Dermis microvascular lymphatic vessel endothelial cell (primary cell): ENCODE measurements at regions not wholly inside any gene's neighbourhood (a gene's known extent, or its start where the extent isn't known, plus 50 kb on each side); places are given as distances from the start of the nearest gene placed in this dataset.

Experiments
- DNase-seq, 2 donors: peaks; one replicate each; pipeline versions ENCODE4 v3.0.0 to v3.0.0-alpha.2; 2010; ENCODE audit warnings: low read depth in 2 of 2

DNA sequence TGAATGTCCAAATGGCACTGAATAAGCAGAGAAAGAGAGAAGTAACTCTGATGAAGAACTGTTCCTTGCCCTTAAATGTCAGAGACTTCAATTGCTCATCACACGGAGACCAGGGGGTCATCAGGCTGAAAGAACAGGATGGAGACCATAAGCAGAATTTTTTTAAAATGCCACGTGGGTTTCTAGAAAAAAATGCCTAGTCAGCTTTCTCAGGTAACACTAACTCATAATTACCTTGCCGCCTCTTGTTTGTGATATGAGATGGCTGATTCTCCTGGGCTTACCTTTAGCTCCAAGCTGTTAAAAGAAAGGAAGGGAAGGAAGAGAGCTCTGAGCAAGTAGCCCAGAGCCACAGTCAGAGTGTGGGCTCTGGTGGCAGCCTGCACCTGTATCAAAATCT is 372.0 kb downstream of the GPAM start:
- no peak for DNase-seq

DNA sequence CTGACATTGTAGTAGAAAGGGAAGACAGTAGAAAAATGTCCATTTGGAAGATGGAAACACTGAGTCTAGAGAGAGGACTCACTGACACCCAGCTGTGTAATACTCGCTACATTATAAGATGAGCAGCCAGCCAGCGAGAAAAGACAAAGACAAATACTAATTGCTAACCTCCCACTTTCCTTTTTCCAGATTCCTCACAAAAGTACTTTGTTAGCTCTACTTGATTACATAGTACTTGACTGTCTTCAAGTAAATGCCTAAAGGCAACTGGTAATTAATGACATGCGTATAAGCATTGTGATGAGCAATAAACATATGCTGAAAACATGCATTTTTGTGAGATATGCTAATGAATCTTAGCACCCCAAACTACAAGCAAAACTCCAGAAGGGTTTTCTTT is 363.1 kb downstream of the GPAM start:
- DNase-seq: no peak

DNA sequence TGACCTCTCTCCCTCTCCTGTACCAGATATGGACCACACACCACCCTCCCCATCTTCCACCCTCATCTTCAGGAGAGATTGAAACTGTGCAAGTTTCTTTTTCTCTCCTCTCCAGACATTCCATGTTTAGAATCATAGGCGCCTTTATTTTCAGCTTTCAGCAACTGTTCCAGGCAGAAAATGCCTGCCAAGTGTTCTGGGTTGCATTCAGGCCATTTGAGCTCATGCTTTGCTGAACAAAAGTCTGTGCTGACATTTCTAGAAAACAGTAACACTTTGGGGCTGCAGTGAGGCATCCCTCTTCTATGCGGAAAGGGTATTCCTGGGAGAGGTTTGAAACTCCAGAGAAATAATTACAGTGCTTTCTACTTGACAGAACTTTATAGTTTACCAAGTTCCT is 361.7 kb downstream of the GPAM start:
- DNase-seq: no peak

DNA sequence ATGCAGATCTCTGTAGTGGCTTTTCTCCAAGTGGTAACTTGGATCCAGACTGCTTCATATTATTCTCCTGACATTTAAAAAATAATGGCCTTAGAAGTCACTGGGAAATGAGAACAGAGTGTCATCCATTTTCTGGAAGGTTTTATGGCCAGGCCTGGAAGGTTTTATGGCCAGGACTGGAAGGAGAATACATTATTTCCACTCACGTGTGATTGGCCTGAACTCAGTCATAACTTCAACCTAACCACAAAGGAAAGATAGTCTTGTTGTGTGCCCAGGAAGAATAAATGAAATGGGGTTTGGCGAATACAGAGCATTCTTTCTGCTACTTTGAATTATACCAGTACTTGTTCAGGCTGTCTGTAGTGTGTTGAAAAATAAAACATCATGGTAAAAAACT is 360.9 kb downstream of the GPAM start:
- DNase-seq: no peak

DNA sequence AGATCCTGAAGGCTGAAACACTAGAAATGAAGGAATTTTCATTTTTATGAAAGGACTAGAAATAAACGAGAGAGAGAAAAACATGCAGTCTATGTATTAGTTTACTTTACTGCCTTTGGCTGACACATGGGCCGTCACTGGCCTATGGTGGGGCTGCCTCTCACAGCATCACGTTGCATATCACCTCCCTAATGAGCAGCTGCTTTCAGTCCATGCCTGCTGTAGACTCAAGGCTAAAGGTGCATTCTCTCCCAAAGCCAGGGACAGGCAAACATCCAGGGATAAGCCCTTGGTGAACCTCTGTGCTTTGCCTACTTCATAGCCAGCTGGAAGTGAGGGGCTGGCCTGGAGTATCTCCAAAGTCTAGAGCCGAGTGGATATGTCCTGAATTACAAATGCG is 359.4 kb downstream of the GPAM start:
- DNase-seq: no peak

DNA sequence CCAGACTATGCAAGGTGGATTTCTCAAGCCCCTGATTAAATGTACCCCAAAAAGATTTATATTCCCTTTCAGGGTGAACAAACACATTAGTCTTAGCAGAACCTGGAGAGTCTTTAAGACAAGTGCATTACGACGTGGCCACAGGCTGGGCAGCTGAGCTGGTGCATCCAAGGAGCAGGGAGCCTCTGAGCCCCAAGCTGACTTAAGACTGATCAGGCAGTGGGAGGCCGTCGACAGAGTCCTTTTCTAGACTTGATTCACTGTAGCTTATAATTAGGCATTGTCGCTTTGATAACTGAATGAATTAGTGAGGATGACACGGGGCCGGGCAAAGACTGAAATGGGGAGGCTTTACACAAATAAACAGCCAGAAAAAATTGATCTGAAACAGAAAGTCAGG is 353.2 kb downstream of the GPAM start:
- DNase-seq: no peak

DNA sequence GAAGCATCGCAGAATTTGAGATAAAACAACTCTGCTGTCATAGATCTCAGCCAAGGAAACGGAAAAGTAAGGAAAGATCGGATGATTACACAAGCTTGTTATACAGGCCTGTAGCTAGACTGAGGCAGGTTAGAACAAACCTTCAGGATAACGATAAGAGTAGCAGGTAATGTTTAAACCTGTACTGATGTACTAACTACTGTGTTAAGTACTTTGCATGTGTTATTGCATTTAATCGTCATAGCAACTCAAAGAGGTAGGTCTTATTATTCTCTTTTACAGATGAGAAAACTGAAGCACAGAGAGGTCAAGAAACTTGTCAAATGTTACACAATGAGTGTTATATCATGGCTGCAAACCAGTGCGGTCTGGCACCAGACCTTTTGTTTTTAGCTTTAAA is 352.5 kb downstream of the GPAM start:
- no peak for DNase-seq

DNA sequence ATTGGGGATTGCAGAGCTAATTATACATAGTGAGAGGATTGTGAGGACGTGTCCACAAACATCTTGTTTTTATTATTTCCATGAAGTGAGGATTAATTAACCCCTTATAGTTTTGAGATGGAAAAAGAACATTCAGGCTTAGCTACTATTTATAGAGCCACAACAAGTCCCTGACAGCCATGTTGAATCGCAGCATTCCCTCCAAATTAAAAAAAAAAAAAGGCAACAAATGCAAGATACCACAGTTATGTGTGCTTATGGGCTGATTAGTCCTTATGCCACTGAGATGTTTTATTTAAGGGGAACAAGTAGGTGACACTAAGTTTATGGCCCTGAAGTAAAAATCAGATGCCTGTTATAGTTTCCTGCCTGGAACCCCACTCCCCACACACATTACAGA is 350.3 kb downstream of the GPAM start:
- DNase-seq: no peak

DNA sequence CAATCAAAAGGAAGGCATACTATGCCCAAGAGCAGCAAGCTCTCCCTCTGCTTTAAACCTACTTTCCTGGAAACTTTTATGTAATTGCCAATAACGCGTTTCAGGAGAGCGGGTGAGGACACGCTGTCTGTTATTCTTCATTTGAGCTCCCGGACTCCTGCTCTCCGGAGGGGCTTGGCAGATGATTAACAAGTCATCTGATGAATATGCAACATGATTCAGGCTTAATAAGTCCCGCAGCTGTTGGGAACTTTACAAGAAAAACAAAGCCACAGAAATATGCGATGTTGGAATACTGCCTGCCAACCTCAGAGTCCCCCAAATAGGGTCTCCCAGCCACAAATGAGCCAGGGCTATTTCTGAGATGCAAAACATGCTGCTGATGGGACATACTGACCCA is 348.0 kb downstream of the GPAM start:
- DNase-seq: no peak

DNA sequence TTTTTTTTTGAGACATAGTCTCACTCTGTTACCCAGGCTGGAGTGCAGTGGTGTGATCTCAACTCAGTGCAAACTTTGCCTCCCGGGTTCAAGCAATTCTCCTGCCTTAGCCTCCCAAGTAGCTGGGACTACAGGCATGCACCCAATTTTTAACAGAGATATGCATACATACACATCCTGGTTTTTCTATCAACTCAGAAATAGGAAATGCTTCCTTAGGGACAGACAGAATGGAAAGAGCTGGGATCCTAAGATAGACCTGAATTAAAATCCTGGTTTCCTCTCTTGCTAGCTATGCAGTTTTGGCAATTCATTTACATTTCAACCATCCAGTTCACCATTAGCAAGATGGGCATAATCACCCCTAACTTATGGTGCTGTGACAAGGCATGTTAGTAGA is 347.5 kb downstream of the GPAM start:
- DNase-seq: no peak

DNA sequence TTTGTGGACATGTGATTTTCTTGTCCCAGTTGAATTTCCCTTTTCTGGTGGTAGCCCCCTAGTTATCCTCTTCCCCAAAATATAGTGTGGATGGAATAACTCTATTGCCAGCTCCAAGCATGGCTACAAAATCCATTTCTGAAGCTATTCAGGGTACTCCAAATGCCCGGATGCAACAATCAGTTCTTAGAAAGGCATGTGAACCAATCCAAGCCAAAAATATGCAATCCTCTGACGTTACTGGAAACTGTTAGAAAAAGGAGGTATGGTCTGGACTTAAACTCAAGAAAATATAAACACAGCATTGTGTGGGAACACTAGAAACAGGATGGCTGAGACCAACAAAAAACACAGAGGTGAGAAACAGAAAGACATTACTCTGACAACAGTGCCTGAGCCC is 347.0 kb downstream of the GPAM start:
- no peak for DNase-seq

DNA sequence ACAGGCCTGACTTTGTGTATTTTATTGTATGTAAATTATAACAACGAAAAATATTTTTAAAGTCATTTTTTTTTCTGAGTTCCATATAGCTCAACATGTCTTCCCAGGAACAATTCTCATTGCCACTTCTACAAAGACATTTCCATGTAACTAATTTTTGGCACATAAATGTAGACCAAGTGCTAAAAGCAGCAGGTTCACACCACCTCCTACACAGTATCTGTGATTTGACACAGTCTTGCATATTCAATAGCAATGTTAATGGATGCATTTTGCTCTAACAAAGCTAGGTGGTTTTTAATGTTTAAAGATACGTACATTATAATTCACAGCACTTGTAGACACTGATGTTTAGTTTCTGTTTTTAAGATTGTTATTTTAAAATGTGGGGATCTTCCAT is 346.5 kb downstream of the GPAM start:
- DNase-seq: no peak

DNA sequence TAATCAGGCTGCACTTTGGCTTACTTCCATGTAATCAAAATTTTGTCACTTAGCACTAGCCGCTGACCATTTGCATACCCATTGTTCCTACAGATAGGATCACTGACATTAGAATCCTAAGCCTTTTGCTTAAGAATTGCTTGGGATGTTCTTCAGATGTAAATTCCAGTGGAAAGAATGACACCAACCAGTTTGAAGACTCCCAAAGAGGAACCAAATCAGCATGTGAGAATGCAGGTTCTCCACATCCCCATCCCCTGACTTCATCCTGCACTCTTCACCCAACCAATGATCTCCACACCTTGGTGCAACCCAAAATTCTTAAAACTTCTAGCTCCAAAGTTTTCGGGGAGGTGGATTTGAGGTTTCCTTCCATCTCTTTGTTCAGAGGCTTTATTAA is 345.6 kb downstream of the GPAM start:
- no peak for DNase-seq

DNA sequence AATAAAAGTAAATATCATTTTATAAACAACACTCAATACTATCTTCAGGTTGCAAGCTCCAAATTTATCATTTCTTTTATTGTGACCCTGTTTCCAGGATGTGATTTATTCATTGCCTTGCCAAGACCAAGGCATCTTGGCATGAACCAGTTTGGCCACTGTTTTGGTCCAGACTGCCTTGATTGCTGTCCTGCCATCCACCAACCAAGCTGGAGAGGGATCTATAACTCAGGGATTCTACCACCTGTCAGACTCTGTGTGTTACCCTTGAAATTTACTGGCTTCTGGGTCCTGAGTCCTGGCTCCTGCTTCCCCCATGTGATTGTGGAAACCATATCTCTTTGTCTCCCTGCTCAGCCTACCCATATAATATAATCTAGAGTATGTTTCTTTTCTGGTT is 343.0 kb downstream of the GPAM start:
- DNase-seq: no peak

DNA sequence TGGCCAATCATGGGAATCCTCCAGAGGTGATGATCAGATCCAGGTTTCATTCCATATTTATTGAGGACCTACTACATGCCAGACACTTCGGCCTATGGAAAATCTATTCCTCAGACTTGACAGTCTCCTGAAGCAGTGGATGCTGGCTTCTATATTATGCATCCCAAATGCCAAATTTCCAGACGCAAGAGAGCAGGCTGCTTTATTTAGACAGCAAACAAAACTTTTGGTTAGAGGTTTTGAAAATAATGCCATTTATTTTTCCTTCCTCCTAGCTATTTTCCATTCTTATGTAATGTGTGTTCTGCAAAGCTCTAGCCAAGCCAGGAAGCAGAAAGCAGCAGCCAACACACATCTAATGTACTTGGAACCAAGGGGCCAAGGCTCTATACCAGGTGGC is 330.8 kb downstream of the GPAM start:
- DNase-seq: no peak

DNA sequence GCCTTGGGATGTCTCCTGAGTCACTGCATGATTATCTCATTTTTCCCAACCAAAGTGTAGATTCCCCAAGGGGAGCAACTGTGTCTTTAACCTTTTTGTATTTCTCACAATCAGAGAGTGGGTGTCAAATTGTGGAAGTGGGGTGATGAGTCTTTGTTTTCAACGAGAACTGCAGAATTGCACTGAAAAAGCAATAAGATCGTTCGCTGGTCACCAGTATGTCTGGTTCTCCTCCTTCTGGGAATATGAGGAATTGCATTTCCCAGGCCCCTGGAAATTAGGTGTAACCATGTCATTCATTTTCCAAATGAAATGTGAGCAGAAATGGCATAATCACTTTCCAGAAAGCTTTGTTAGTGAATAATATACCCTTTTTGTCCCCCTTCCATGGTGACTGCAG is 326.9 kb downstream of the GPAM start:
- DNase-seq: no peak

DNA sequence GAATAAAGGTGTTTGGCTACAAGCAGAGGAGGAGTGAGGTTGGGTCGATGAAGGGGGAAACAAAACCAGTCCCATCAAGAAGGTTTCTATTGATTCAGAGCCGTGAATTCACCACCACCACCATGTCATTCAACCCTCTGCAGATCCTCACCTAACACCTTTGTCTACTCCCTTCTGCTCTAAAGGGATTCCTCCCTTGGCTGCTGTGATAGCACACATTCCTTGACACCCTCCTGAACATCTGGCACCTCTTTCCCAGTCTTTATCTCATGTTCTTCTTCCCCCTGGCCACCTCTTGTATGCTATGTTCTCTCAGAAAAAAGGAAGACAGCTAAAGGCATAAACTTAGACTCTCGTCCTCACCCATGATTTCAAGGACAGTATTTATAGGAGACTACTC is 318.0 kb downstream of the GPAM start:
- DNase-seq: no peak

DNA sequence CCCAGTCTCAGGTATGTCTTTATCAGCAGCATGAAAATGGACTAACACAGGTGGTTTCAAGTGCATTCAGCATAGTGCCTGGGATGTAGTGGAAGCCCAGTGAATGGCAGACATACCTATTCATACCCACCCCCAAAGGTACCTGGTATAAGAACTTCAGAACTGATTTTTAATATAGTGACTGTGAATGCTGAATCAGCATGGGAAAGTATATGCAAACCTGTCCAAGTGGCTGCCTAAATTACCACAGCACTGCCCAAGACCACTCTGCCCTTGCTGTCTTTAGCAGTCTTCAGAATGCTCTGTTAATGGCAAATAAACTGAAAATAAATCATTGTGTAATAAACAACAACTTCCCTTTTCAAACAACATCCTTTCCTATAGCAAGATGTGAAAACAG is 312.1 kb downstream of the GPAM start:
- DNase-seq: no peak

DNA sequence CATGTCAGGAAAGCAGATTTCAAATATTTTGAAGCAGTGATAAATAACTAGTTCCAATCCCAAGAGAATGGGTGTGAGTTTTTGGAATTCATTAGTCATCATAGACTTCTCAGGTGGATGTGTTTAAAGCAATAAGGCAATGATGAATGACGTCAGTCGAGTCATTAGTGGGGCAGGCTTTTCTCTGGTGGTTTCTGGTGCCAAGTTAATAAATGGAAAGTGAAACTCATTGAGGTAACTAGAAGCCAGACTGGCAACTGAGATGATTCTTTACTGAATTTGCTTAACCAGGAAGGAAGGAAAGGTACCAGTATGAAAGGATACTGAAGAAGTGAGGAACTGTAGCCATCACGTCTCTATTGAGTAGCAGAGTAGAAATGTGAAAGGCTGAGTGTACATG is 311.0 kb downstream of the GPAM start:
- no peak for DNase-seq

DNA sequence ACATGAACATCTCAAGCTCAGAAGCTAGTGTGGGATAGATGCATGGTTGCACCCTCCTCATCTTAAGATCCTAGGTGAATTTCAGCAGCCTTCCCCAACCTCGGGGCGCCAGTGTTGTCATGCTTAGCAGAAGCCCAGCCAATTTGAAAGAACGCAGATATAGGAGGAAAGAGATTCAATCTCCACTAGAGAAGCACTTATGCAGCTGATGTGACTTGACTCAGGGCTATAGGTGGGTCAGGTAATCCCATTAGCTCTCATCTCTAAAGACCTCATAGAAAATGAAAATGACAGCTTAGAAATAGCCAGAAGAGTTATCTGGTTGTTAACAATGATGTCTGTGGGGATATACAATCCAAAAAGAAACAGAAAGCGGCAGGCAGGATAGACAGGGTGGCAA is 310.5 kb downstream of the GPAM start:
- DNase-seq: no peak

DNA sequence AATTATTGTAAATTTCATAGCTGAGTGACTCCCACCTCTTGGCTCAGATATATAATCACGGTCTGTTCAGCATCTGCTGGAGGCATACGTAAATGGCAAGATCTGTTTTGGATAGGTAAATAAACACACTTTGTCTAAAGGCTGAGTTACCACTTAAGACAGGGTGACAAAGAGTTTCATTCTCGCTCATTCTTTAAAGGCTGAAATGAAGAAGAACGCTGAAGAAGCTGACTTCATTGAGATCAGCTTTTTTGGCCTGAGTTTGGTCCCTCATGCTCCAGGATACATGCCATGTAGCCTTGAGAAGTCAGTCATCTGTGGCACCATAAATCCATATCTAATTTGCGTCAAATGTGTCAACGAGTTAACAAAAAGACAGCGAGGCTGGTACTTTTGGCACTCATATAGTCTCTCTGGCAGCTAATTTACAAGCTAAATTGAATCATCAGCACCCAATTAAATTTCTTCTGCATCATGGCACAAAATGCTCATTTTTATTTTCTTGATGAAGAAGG is 309.9 kb downstream of the GPAM start:
- DNase-seq: no peak

DNA sequence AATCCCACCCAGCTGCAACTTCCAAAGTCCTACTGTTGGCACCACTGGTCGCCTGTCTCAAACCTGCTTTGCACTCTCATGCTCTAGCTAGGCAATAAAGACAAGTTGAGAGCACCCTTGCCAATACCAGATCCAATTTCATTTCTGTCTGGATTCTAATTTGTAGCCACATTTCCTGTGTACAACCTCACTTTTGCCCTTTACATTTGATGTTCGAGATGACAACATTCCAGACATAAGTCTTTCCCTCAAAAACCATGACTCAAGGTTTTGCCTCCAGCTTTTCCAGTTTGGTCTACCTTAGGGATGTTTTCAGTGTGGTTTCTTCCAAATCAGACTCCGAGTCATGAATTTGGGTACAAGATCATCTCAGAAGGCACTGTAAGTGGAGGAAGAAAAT is 309.0 kb downstream of the GPAM start:
- DNase-seq: no peak

DNA sequence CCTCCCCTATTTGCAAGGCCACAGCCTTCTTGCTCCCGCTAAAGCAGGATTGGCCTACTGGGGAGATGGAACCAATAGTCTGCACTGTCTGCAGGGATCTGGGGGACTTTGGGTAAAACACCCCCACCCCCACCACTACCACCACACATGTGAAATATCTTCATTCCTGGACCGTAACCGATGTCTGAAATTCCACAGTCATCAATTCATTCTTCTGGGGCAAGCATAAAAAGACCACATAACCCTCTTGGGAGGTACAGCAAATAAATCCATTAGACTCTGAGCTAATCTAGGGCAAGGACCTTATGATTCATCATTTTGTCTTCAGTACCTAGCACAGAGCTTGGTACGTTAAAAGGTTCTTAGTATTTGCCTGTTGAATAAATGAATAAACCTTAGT is 307.8 kb downstream of the GPAM start:
- no peak for DNase-seq

DNA sequence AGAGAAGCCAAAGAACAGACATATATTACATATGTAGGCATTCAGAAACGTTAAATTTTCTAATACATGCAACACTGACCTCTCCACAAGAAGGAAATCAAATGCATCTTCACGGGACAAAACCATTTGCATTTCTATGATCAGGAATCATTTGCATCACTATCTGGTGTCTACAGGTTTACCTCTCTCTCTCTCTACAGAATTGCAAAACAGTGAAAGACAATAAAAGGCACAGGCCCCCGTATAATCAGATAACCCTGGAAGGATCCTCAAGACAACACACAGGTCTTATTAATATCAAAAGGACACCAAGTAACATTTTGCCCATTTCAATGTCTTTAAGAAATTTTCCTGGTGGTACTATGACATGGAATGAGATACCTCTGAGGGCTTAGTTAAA is 306.3 kb downstream of the GPAM start:
- DNase-seq: no peak

DNA sequence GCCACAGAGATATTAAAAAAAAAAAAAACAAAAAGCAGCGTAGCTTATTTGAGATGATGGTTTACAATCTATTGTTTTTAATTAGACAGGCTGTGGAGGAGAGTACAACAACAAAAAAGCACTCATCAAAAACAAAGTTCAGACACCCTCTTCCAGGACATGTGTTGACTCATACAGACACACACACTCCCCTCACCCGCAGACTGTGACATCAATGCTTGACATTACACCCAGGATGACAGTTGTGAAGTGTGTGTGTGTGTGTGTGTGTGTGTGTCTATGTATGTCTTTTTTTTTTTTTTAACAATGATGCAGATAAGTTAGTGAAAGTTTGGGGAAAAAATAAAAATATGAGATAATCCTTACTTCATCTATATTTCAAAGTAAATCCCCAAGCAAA is 303.6 kb downstream of the GPAM start:
- no peak for DNase-seq
